GM18858 (cell line): ENCODE measurements at regions not wholly inside any gene's neighbourhood (a gene's known extent, or its start where the extent isn't known, plus 50 kb on each side); places are given as distances from the start of the nearest gene placed in this dataset.
A peak's percentile ranks its signal among the peaks of the same experiment; 100 is the strongest.

ENCODE experiments used
- ATAC-seq: cut with Tn5 transposase; IDR thresholded peaks from one replicate; pipeline ENCODE4 v1.9.1; 2021; ENCODE audit not compliant: unreplicated experiment

GRCh38 chr6:128672023-128672422 is 151.6 kb upstream of the PTPRK start:
- no peak for ATAC-seq

GRCh38 chr6:128667339-128667858 is 147.0 kb upstream of the PTPRK start:
- no peak for ATAC-seq

GRCh38 chr6:128666405-128666804 is 146.0 kb upstream of the PTPRK start:
- ATAC-seq: no peak

- ATAC-seq: peak; percentile 37
Measured at GRCh38 chr6:128663238-128663637, 142.8 kb upstream of the PTPRK start.

GRCh38 chr6:128659878-128660622 is 139.7 kb upstream of the PTPRK start:
- no peak for ATAC-seq

- ATAC-seq: no peak
Measured at GRCh38 chr6:128659276-128659675, 138.9 kb upstream of the PTPRK start.

- ATAC-seq: no peak
Measured at GRCh38 chr6:128657181-128657580, 136.8 kb upstream of the PTPRK start.

- peak; percentile 77 for ATAC-seq
Measured at GRCh38 chr6:128655978-128656498, 135.6 kb upstream of the PTPRK start.

- ATAC-seq: no peak
Measured at GRCh38 chr6:128648022-128648598, 127.7 kb upstream of the PTPRK start.

GRCh38 chr6:128642132-128642531 is 121.7 kb upstream of the PTPRK start:
- no peak for ATAC-seq

- ATAC-seq: no peak
Measured at GRCh38 chr6:128641703-128642102, 121.3 kb upstream of the PTPRK start.

- ATAC-seq: no peak
Measured at GRCh38 chr6:128638817-128639216, 118.4 kb upstream of the PTPRK start.

GRCh38 chr6:128635219-128635618 is 114.8 kb upstream of the PTPRK start:
- ATAC-seq: no peak

GRCh38 chr6:128632131-128632530 is 111.7 kb upstream of the PTPRK start:
- no peak for ATAC-seq

GRCh38 chr6:128631031-128631430 is 110.6 kb upstream of the PTPRK start:
- ATAC-seq: no peak

GRCh38 chr6:128630213-128630612 is 109.8 kb upstream of the PTPRK start:
- no peak for ATAC-seq

GRCh38 chr6:128617285-128617684 is 96.9 kb upstream of the PTPRK start:
- no peak for ATAC-seq

GRCh38 chr6:128616342-128616741 is 95.9 kb upstream of the PTPRK start:
- ATAC-seq: no peak

- peak; percentile 68 for ATAC-seq
Measured at GRCh38 chr6:128606611-128607010, 86.2 kb upstream of the PTPRK start.

GRCh38 chr6:128605961-128606360 is 85.6 kb upstream of the PTPRK start:
- no peak for ATAC-seq

- no peak for ATAC-seq
Measured at GRCh38 chr6:128601060-128601459, 80.7 kb upstream of the PTPRK start.

GRCh38 chr6:128600397-128600951 is 80.1 kb upstream of the PTPRK start:
- peak; percentile 62 for ATAC-seq
